ENCODE measurements at regions not wholly inside any gene's neighbourhood (a gene's known extent, or its start where the extent isn't known, plus 50 kb on each side); places are given as distances from the start of the nearest gene placed in this dataset.

DNA sequence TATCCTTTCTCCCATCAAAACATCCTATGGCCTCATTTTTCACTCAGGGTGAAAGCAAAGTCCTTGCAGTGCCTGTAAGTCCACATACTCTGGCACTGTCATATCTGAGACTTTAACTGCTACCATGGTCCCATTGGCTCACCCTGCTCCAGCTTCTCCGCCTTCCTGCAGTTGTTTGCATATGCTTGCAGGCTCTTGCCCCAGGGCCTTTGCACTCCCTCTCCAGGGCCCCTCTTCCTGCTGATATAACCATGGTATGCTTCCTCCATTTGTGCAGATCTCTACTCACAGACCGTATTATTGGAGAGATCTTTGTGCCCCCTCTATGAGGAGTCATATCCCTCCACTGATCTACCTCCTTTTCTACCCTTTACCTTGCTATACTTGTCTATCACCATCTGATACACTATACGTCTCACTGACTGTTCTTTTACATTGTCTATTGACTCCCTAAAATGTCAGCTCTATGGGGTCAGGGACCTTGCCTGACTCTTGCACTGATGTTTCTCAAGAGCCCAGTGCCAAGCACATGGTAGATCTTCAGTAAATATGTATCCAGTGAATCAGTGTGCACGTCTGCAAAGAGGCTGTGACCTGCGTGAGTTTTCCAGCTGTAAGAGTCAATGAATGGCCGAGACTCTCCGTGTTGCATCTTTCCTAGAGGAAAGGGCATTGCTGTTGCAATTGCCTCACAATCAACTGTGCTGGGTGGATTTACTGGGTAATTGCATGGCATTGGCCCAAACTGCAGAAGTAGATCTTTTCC, 81.7 kb upstream of the CPEB4 start:
- no peak overlapping the region for H3K4me3 Mint-ChIP-seq
- no peak overlapping the region for H3K27ac Mint-ChIP-seq
- H3K9me3 Mint-ChIP-seq: peaks cover 18% of the 10 kb centered on the region

DNA sequence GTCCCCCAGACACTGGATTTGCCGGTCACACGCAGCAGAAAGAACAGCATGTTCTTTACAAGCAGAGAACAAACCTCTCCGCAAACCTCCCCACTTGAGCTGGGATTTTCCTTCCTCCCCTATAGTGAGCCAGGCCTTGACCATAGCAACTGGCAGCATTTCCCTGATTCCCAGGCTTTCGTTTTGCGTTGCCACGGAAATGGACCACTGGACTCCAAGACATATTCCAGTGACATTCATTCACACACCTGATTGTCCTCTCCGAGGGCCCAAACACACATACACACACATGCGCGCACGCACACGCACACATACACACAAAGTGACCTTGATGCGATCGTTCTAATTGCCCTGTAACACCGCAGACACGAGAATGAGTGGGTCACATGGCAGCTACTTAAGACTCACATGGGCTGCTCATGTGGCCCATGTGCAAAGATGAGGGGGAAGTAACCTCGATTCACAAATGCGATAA, 80.9 kb upstream of the CPEB4 start:
- no peak overlapping the region for H3K27ac Mint-ChIP-seq
- H3K9me3 Mint-ChIP-seq: peaks cover 25% of the 10 kb centered on the region
- H3K4me1 Mint-ChIP-seq: no peaks in the 10 kb centered on the region
- TF ChIP-seq, protein P1, sequence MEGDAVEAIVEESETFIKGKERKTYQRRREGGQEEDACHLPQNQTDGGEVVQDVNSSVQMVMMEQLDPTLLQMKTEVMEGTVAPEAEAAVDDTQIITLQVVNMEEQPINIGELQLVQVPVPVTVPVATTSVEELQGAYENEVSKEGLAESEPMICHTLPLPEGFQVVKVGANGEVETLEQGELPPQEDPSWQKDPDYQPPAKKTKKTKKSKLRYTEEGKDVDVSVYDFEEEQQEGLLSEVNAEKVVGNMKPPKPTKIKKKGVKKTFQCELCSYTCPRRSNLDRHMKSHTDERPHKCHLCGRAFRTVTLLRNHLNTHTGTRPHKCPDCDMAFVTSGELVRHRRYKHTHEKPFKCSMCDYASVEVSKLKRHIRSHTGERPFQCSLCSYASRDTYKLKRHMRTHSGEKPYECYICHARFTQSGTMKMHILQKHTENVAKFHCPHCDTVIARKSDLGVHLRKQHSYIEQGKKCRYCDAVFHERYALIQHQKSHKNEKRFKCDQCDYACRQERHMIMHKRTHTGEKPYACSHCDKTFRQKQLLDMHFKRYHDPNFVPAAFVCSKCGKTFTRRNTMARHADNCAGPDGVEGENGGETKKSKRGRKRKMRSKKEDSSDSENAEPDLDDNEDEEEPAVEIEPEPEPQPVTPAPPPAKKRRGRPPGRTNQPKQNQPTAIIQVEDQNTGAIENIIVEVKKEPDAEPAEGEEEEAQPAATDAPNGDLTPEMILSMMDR (IDR thresholded peaks at IDR 0.05): no peak
- no peak overlapping the region for H3K4me3 Mint-ChIP-seq
- H3K27me3 Mint-ChIP-seq (ENCODE audit: low read depth, poor library complexity): peaks cover 4% of the 10 kb centered on the region
- no peaks in the 10 kb centered on the region for H3K36me3 Mint-ChIP-seq (ENCODE audit: low read depth)
- DNase-seq: no peak

More for the DNA sequence above, 81.7 kb upstream of the CPEB4 start:
- TF ChIP-seq, protein P1 (IDR thresholded peaks at IDR 0.05): no peak
- Mint-ChIP-seq H3K36me3 (ENCODE audit: low read depth) (no peaks in the 10 kb centered on the region), H3K27me3 (ENCODE audit: low read depth, poor library complexity) (peaks cover 4% of the 10 kb centered on the region), H3K4me1 (no peaks in the 10 kb centered on the region)
- no peak for DNase-seq

DNA sequence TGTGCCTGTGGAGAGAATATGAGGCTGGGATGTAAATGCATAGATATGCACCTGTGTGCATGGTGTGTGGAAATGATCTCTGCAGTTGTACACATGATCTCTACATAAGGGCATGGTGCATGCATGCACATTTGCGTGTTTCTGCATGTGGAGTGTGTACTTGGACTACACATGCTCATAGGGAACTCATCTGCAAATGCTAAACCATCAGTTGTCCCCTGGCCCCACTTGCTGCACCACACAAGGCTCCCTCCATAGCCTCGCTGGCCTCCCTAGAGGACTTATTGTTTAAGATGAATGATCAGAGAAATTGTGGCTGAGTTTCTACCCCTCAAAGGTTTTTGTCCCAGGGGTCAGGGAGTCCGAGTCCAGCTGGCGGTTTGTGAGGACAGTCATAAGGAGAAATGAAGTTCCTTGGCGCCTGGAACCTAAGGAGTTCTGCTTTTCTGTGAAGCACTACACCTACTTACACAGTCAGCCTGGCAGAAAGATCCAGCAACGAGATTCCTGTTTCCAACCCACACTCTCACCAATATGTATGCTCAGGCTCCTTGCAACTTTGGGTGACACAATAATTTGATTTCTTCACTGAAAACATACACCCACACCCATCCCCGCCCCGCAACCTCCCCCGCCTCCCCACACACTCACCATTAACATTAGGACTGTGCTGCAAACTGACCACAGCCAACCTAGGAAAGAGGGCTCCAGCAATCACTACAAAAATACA, 79.9 kb upstream of the CPEB4 start:
- TF ChIP-seq, protein P1 (IDR thresholded peaks at IDR 0.05): no peak
- no peak for DNase-seq
- no peaks in the 10 kb centered on the region for H3K4me1 Mint-ChIP-seq

DNA sequence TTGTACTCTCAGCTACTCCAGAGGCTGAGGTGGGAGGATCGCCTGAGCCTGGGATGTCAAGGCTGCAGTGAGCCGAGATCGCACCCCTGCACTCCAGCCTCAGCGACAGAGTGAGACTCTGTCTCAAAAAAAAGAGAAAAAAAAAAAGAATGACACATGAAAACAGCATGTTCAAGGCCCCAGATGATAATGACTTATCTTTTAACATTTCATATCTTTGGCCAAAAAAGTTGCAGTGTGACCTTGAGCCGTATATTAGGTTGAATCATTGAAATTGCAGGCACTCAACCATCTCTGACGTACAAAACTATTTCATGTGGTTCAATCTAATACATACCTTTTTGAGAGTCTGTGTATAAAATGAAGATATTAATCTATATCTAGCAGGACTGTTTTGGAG, 79.1 kb upstream of the CPEB4 start:
- H3K9me3 Mint-ChIP-seq: peaks cover 32% of the 10 kb centered on the region
- H3K36me3 Mint-ChIP-seq (ENCODE audit: low read depth): no peaks in the 10 kb centered on the region
- no peak overlapping the region for H3K4me3 Mint-ChIP-seq
- DNase-seq: no peak
- H3K27ac Mint-ChIP-seq: no peak overlapping the region
- no peaks in the 10 kb centered on the region for H3K4me1 Mint-ChIP-seq
- TF ChIP-seq, protein P1 (IDR thresholded peaks at IDR 0.05): no peak
- peaks cover 4% of the 10 kb centered on the region for H3K27me3 Mint-ChIP-seq (ENCODE audit: low read depth, poor library complexity)

More for the DNA sequence above, 79.9 kb upstream of the CPEB4 start:
- Mint-ChIP-seq H3K36me3 (ENCODE audit: low read depth) (no peaks in the 10 kb centered on the region), H3K9me3 (peaks cover 32% of the 10 kb centered on the region), H3K27me3 (ENCODE audit: low read depth, poor library complexity) (peaks cover 4% of the 10 kb centered on the region), H3K4me3 (no peak overlapping the region), H3K27ac (no peak overlapping the region)

DNA sequence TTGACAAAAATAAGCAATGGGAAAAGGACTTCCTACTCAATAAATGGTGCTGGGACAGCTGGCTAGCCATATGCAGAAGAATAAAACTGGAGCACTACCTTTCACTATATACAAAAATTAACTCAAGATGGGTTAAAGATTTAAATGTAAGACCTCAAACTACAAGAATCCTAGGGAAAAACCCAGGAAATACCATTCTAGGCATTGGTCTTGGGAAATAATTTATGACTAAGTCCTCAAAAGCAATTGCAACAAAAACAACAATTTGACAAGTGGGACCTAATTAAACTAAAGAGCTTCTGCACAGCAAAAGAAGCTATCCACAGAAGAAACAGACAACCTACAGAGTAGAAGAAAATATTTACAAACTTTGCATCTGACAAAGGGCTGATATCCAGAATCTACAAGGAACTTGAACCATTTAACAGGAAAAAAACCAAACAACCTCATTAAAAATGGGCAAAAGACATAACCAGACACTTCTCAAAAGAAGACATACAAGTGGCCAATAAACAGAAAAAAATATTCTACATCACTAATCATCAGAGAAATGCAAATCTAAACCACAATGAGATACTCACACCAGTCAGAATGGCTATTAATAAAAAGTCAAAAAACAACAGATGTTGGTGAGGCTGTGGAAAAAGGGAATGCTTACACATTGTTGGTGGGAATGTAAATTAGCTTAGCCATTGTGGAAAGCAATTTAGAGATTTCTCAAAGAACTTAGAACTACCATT, 75.2 kb upstream of the CPEB4 start:
- no peak overlapping the region for H3K4me3 Mint-ChIP-seq
- no peak for DNase-seq
- TF ChIP-seq, protein P1 (IDR thresholded peaks at IDR 0.05): no peak
- peaks cover 13% of the 10 kb centered on the region for H3K4me1 Mint-ChIP-seq
- H3K27me3 Mint-ChIP-seq (ENCODE audit: low read depth, poor library complexity): peaks cover 4% of the 10 kb centered on the region
- H3K27ac Mint-ChIP-seq: no peak overlapping the region
- H3K9me3 Mint-ChIP-seq: peaks cover 25% of the 10 kb centered on the region
- no peaks in the 10 kb centered on the region for H3K36me3 Mint-ChIP-seq (ENCODE audit: low read depth)
